ENCODE measurements at regions not wholly inside any gene's neighbourhood (a gene's known extent, or its start where the extent isn't known, plus 50 kb on each side); places are given as distances from the start of the nearest gene placed in this dataset.
"Not testable (repeated sequence)": the region's sequence is repeated elsewhere in the genome, so short reads cannot be mapped to it uniquely, and the experiment has no call there.

DNA sequence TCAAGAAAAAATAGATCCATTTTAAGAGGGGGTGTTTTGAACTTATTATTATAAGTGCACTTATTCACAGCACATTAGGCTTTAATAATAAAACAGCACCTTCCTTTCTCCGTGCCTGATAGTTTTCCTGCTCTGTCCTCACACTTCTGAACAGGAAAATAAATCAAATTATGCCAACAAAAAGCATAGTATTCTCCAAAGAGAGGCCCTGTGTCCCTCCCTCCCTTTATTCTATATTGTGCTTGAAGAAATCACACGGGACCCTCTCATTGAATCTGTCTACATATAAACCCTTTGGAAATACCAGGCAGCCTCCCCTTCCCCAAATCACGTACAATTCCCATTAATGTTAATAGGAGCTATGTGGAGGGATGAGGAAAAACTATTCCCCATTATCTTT is 462.9 kb upstream of the NRSN1 start:
- no peak for DNase-seq (ENCODE audit: low read depth in 4 of 4, low spot score in 3 of 4)

DNA sequence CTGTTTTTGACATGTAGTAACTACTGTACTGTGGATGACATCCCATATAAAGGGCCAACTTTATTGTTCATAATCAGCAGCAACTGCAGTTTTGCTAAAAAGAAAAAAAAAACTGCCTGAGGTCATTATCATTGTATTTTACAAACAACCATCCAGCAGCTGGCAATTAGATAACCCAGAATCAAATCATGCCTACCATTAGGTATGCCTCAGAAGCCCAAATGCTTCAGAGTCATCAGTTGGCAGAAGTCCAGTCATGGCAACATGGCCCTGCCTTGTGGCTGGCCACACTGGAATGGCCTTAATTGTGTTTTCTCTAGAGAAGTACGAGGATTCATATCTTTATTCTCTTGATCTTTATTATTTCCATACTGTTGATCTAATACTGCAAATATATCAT is 462.4 kb upstream of the NRSN1 start:
- no peak for DNase-seq (ENCODE audit: low read depth in 4 of 4, low spot score in 3 of 4)

DNA sequence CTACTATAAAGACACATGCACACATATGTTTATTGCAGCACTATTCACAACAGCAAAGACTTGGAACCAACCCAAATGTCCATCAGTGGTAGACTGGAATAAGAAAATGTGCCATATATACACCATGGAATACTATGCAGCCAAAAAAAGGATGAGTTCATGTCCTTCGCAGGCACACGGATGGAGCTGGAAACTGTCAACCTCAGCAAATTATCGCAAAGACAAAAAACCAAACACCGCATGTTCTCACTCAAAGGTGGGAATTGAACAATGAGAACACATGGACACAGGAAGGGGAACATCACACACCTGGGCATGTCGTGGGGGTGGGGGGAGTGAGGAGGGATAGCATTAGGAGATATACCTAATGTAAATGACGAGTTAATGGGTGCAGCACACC is 460.1 kb upstream of the NRSN1 start:
- not testable (repeated sequence) for DNase-seq (ENCODE audit: low read depth in 4 of 4, low spot score in 3 of 4)

DNA sequence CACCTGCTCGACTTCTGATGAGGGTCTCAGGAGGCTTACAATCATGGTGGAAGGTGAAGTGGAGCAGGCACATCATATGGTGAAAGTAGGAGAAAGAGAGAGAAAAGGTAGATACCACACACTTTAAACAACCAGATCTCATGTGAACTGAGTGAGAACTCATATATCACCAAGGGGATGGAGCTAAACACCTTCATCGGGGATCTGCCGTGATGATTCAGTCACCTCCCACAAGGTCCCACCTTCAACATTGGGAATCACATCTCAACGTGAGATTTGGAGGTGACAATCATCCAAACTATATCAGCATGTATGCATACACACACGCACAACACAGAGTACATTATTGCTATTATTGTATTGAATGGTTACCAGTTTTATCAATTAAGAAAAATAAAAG is 453.3 kb upstream of the NRSN1 start:
- no peak for DNase-seq (ENCODE audit: low read depth in 4 of 4, low spot score in 3 of 4)

DNA sequence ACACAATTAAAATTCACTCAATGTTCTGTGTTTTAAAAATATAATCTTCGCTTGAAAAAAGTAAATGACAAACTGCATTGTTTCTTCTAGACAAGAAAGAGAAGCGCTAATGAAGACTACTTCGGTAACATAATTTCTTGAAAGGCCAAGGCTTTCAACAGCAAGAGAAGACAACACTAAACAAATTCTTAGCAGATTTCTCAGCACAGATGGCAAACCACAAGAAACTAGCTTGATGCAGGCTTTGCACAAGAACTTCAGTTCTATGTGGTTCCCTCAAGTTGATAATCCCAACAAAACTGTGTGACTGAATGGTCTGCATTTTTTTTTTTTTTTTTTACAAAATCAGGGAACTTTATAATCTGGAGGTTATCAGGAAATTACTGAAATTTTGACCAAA is 447.4 kb upstream of the NRSN1 start:
- DNase-seq (ENCODE audit: low read depth in 4 of 4, low spot score in 3 of 4), result no peak

- no peak for DNase-seq (ENCODE audit: low read depth in 4 of 4, low spot score in 3 of 4)
These were observed 444.3 kb upstream of the NRSN1 start for GRCh38 chr6:23681743-23682142.

- DNase-seq (ENCODE audit: low read depth in 4 of 4, low spot score in 3 of 4), result no peak
These were observed 437.4 kb upstream of the NRSN1 start for GRCh38 chr6:23688650-23689049.

- DNase-seq (ENCODE audit: low read depth in 4 of 4, low spot score in 3 of 4), result no peak
These were observed 435.5 kb upstream of the NRSN1 start for GRCh38 chr6:23690453-23691049.

- no peak for DNase-seq (ENCODE audit: low read depth in 4 of 4, low spot score in 3 of 4)
These were observed 433.8 kb upstream of the NRSN1 start for GRCh38 chr6:23692184-23692583.

- DNase-seq (ENCODE audit: low read depth in 4 of 4, low spot score in 3 of 4), result peak in 1 of 4 donors; percentile 30
These were observed 429.0 kb upstream of the NRSN1 start for GRCh38 chr6:23696992-23697391.

DNA sequence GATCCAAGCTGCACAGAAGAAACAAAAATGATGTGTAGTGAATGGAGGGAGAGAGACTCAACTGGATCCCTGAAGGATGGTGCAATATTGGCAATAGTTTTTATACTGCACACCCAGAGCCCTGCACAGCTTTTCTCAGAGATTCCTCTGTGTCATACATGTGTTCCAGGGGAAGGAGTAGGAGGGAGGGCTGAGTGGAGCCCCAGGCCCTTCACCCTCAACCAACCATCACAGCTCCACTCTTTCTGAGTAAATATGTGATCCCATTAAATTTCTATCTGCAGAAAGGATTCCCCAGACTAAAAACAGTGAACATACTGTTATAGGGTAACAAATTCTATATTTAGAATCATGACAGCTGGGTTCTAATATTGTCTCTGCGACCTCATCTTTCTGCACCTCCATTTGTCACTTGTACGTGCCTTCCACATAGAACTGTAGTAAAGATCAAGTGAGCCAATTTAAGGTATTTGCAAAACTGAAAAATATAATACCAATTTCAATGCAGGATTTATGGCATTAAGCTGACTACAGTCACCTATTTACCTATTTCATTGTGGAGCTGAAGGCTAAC is 421.4 kb upstream of the NRSN1 start:
- no peak for DNase-seq (ENCODE audit: low read depth in 4 of 4, low spot score in 3 of 4)

DNA sequence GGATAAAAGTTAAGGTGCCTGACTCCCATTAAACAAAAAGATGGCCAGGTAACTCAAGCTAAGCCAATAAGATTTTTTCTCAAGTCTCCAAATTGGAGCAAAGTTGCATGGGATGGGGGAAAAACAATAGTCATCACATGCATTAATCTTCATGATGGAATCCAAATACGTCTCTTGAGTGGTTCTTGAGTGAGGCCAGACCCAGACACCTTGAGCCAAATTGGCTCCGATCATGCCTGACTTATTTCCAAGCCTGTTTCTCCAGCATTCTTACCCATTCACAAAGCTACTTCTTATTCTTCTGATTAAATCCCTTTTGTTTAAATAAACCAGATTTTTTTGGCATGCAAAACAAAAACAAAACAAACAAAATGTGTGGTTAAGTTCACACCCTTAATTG is 420.3 kb upstream of the NRSN1 start:
- DNase-seq (ENCODE audit: low read depth in 4 of 4, low spot score in 3 of 4), result no peak

GRCh38 chr6:23712756-23713155 is 413.3 kb upstream of the NRSN1 start:
- no peak for DNase-seq (ENCODE audit: low read depth in 4 of 4, low spot score in 3 of 4)

GRCh38 chr6:23713211-23713610 is 412.8 kb upstream of the NRSN1 start:
- no peak for DNase-seq (ENCODE audit: low read depth in 4 of 4, low spot score in 3 of 4)

GRCh38 chr6:23728707-23729106 is 397.3 kb upstream of the NRSN1 start:
- no peak for DNase-seq (ENCODE audit: low read depth in 4 of 4, low spot score in 3 of 4)

- no peak for DNase-seq (ENCODE audit: low read depth in 4 of 4, low spot score in 3 of 4)
These were observed 394.4 kb upstream of the NRSN1 start for GRCh38 chr6:23731609-23732008.

DNA sequence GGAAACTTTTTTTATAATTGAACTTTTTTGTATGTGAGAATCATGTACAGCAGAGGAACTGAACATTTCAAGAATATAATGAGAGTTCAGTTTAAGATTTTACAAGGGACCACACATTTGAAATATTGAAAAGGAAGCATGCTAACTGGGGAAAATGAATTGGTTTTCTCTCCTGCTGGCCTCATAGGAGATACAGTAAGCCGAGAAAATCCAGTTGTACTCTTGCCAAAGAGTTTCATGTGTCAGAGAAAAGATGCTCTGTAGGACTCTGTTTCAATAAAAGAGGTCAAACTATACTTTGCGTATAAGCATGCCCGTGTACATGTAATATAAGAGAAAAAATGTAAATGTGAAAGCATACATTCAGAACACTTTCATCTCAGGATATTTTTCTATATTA is 393.5 kb upstream of the NRSN1 start:
- DNase-seq (ENCODE audit: low read depth in 4 of 4, low spot score in 3 of 4), result no peak

DNA sequence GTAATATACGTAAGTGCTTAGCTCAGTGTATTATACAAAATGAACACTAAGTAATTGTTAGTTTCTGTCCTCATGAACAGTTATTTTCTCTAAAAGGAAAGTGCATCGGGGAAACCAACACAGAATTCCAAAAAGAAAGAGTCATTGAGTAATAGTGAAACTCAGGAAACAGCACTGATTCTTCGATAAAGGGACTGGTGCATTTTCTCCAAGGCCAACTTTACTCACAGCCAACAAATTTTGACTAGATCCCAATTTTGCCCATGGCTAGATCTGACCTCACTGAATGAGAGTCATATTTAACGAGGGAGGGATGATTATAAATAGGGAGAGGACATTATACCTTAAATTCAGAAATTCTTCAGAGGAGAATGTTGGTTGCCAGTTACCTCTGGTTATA is 390.9 kb upstream of the NRSN1 start:
- no peak for DNase-seq (ENCODE audit: low read depth in 4 of 4, low spot score in 3 of 4)

DNA sequence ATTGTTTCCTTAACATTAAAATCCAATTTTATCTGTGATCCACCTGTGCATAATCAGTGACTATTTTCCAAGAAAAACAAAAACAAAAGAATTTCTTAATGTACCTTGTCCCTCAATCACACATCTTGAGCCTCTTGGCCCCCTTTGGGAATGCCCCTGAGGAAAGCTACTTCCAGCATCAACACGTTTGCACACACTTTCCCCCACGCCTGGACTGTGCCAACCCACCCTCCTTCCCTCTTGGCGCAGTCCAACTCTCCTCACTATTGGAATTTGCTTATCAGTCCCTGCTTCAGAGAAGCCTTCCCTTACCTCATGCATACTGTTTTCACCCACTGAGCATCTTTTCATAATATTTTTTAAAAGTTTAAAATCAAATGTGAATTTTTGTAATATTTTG is 389.4 kb upstream of the NRSN1 start:
- no peak for DNase-seq (ENCODE audit: low read depth in 4 of 4, low spot score in 3 of 4)

DNA sequence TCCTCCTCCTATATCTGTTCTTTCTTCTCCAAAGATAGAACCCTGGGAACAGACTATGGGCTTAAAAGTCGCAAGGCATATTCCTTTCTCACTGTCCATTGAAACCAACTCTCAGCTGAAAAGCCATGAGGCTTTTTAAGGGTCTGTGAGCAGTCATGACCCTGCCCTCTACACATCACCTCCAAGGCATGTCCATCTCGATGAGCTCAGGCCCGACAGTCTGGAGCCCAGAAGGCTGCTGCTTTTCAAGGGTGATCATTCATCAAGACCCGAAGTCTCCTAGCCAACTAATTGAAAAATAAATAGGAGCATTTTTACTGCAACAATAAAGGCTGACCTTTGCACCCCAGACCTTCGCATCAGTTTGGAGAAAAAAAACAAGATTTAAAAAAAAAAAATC is 378.8 kb upstream of the NRSN1 start:
- no peak for DNase-seq (ENCODE audit: low read depth in 4 of 4, low spot score in 3 of 4)

- DNase-seq (ENCODE audit: low read depth in 4 of 4, low spot score in 3 of 4), result no peak
These were observed 373.6 kb upstream of the NRSN1 start for GRCh38 chr6:23752414-23752813.

DNA sequence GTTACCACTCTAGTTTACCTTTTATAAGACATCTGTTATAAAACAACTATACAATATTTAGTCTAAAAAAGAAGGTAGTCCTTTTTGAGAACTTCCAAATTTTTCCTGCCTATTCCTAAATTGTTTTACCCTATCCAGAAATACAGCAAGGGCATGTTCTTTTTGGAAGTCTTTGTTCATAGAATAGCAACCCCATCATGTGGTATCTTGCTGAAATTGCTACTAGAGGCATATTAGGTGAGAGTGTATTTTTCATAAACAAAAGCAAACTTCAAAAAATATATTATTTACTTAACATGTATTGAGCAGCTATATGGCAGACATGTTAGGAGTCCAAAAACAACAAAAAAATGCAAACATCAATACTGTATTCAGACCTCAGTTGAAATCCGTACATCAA is 371.8 kb upstream of the NRSN1 start:
- DNase-seq (ENCODE audit: low read depth in 4 of 4, low spot score in 3 of 4), result no peak

- DNase-seq (ENCODE audit: low read depth in 4 of 4, low spot score in 3 of 4), result no peak
These were observed 350.9 kb upstream of the NRSN1 start for GRCh38 chr6:23775127-23775526.
